Cardiac fibroblast (primary cell): ENCODE measurements at regions not wholly inside any gene's neighbourhood (a gene's known extent, or its start where the extent isn't known, plus 50 kb on each side); places are given as distances from the start of the nearest gene placed in this dataset.
A peak's percentile ranks its signal among the peaks of the same experiment; 100 is the strongest.

Experiments used
- DNase-seq, 2 donors: peaks; one replicate each; pipeline versions ENCODE4 v3.0.0 to v3.0.0-alpha.2; 2010; ENCODE audit warnings: low read depth in 2 of 2
- H3K4me3 ChIP-seq, 2 donors: replicated peaks in 1 of 2; 1 replicate in 1 of 2; 2 replicates in 1 of 2; pipeline ENCODE4 v1.5.1; 2011; ENCODE audit warnings: low read depth in 2 of 2, low read length in 2 of 2, mild to moderate bottlenecking in 2 of 2, moderate library complexity in 1 of 2
- TF ChIP-seq, protein P1 (sequence below): IDR thresholded peaks from one replicate; pipeline ENCODE4 v1.5.1; 2011; ENCODE audit warnings: low read depth, mild to moderate bottlenecking, low read length, inconsistent platforms

DNA sequence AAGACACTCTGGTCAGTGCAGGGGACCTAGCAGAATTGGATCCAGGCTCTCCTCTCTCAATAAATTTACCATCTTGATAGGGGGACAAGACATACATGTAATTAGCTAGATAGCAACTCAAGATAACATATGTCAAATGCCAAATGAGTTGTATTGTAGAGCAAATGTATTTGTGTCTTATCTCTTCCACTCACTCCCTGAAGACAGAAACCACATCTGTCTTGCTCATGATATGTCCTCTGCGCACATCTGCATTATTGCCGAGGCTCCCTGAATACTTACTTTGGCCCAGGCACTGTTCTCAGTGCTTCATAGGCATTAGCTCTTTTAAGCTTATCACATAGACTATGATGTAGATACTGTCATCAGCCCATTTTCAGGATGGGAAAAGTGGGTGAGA, 122.9 kb upstream of the GATA6 start:
- no peak overlapping the region for H3K4me3 ChIP-seq
- no peak for DNase-seq
- TF ChIP-seq, protein P1, sequence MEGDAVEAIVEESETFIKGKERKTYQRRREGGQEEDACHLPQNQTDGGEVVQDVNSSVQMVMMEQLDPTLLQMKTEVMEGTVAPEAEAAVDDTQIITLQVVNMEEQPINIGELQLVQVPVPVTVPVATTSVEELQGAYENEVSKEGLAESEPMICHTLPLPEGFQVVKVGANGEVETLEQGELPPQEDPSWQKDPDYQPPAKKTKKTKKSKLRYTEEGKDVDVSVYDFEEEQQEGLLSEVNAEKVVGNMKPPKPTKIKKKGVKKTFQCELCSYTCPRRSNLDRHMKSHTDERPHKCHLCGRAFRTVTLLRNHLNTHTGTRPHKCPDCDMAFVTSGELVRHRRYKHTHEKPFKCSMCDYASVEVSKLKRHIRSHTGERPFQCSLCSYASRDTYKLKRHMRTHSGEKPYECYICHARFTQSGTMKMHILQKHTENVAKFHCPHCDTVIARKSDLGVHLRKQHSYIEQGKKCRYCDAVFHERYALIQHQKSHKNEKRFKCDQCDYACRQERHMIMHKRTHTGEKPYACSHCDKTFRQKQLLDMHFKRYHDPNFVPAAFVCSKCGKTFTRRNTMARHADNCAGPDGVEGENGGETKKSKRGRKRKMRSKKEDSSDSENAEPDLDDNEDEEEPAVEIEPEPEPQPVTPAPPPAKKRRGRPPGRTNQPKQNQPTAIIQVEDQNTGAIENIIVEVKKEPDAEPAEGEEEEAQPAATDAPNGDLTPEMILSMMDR = no peak

GRCh38 chr18:22047485-22047884, 121.9 kb upstream of the GATA6 start:
- TF ChIP-seq, protein P1 = no peak
- H3K4me3 ChIP-seq = no peak overlapping the region
- no peak for DNase-seq

DNA sequence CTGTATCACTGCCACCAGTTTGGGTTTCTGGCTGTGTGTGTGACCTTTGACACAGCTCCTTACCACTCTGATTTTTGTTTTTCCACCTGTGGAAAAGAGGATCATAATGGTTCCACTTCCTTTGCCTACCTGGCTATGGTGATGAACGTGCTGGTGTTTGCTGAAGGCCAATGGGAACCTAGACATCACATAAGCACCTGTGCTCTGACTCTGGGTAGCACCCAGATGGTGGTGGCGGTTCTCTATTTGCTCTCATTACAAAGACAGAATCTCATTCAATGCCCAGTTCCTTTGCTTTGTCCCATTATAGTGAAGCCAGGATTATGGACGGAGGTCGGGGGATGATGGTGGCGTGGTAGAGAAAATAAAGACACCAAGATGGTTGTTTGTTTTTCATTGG, 121.2 kb upstream of the GATA6 start:
- TF ChIP-seq, protein P1 = no peak
- no peak for DNase-seq
- no peak overlapping the region for H3K4me3 ChIP-seq

- no peak for DNase-seq
- TF ChIP-seq, protein P1 = no peak
These were observed 120.3 kb upstream of the GATA6 start for GRCh38 chr18:22048932-22049615.

DNA sequence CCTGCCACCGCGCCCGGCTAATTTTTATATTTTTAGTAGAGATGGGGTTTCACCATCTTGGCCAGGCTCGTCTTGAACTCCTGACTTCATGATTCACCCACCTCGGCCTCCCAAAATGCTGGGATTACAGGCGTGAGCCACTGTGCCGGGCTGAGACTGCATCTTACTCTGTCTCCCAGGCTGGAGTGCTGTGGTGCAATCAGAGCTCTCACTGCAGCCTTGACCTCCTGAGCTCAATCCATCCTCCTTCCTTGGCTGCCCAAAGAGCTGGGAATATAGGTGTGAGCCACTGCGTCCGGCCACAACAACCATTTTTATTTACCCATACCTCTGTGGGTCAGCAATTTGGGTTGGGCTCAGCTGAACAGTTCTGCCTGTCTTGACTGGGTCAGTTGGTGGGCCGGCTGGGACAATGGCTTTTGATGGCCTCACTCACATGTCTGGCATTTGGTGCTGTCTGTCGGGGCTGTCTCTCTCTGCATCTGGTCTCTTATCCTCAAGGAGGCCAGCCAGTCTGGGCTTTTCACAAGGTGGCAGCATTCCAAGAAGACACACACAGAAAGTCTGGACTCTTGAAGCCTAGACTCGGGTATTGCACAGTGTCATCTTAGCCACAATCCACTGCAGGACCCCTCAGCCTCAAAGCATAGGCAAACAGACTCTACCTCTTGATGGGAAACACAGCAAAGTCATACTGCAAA, 116.8 kb upstream of the GATA6 start:
- peak in 1 of 2 donors; percentile 6 for DNase-seq
- H3K4me3 ChIP-seq = no peak overlapping the region
- TF ChIP-seq, protein P1 = no peak

More at GRCh38 chr18:22048932-22049615, 120.3 kb upstream of the GATA6 start:
- H3K4me3 ChIP-seq = no peak overlapping the region

GRCh38 chr18:22055466-22056238, 113.7 kb upstream of the GATA6 start:
- TF ChIP-seq, protein P1 = no peak
- no peak for DNase-seq
- H3K4me3 ChIP-seq = no peak overlapping the region
